B cell (primary cell): ENCODE measurements at regions not wholly inside any gene's neighbourhood (a gene's known extent, or its start where the extent isn't known, plus 50 kb on each side); places are given as distances from the start of the nearest gene placed in this dataset.

Experiments
- ATAC-seq: fragments of 200-7000 bp; cut with Tn5 transposase; one replicate; pipeline ENCODE4 v1.10.0; 2021; ENCODE audit warnings: low read depth, mild to moderate bottlenecking, moderate number of reproducible peaks, moderate library complexity
- CTCF ChIA-PET: fragments of 350-600 bp; sonication (Branson Sonifier 250); formaldehyde crosslinking; loops from one replicate; lab custom pipeline; 2021; ENCODE audit warnings: antibody characterized with exemption, inconsistent platforms; lab: Charles Lee
- POLR2A ChIA-PET: fragments of 350-600 bp; sonication (Branson Sonifier 250); formaldehyde crosslinking; loops from one replicate; lab custom pipeline; 2021; ENCODE audit warnings: antibody characterized with exemption; lab: Charles Lee
- DNase-seq: peaks from one replicate; pipeline ENCODE4 v3.0.0; 2013
- H2AFZ ChIP-seq: 2 replicates; pipeline ENCODE4 v1.6.1; 2012; ENCODE audit warnings: mild to moderate bottlenecking, low read depth, low read length; ENCODE audit not compliant: insufficient read depth, poor library complexity, severe bottlenecking
- H3K27ac ChIP-seq, 2 donors: 1 replicate in 1 of 2; 2 replicates in 1 of 2; pipeline ENCODE4 v1.5.1; 2012 to 2013; ENCODE audit warnings: low read length in 2 of 2, mild to moderate bottlenecking in 2 of 2, moderate library complexity in 1 of 2
- H3K27me3 ChIP-seq, 4 experiments: fragments of 200-600 bp in 1 of 4; sonication (generic) in 1 of 4; replicated peaks in 1 of 4; 1 replicate in 2 of 4; 2 replicates in 2 of 4; pipeline versions ENCODE4 v1.6.1 to v1.7.0; 2013 to 2016; ENCODE audit warnings: low read length in 3 of 4, mild to moderate bottlenecking in 2 of 4, mixed read lengths in 1 of 4, moderate library complexity in 1 of 4; ENCODE audit not compliant: insufficient read depth in 4 of 4, control insufficient read depth in 3 of 4; ENCODE audit errors: control extremely low read depth in 1 of 4
- H3K36me3 ChIP-seq, 2 experiments: replicated peaks in 1 of 2; 1 replicate in 1 of 2; 2 replicates in 1 of 2; pipeline versions ENCODE4 v1.6.1 to v1.7.1; 2013; ENCODE audit warnings: low read length in 1 of 2; ENCODE audit not compliant: insufficient read depth in 2 of 2, control insufficient read depth in 1 of 2; ENCODE audit errors: control extremely low read depth in 1 of 2, extremely low read depth in 1 of 2
- H3K4me1 ChIP-seq, 2 donors: fragments of 200-600 bp in 1 of 2; sonication (generic) in 1 of 2; 1 replicate in 1 of 2; 2 replicates in 1 of 2; pipeline versions ENCODE4 v1.5.1 to v1.6.1; 2013 to 2017; ENCODE audit warnings: low read length in 2 of 2; ENCODE audit not compliant: control insufficient read depth in 2 of 2, insufficient read depth in 2 of 2
- H3K4me2 ChIP-seq: replicated peaks from 2 replicates; pipeline ENCODE3; 2012; ENCODE audit warnings: mild to moderate bottlenecking, low read depth, low read length; ENCODE audit not compliant: poor library complexity, severe bottlenecking
- H3K4me3 ChIP-seq, 5 experiments: fragments of 200-600 bp in 1 of 5; sonication (generic) in 1 of 5; 1 replicate in 3 of 5; 2 replicates in 2 of 5; pipeline versions ENCODE4 v1.5.1 to v1.7.0; 2011 to 2016; ENCODE audit warnings: low read length in 4 of 5, mild to moderate bottlenecking in 4 of 5, low read depth in 2 of 5, control low read depth in 1 of 5, moderate library complexity in 1 of 5; ENCODE audit not compliant: insufficient read depth in 1 of 5; ENCODE audit errors: control extremely low read depth in 1 of 5, extremely low read depth in 1 of 5
- H3K79me2 ChIP-seq: fragments of 200-600 bp; sonication (generic); one replicate; pipeline ENCODE4 v1.6.0; 2016; ENCODE audit warnings: low read length; ENCODE audit not compliant: control insufficient read depth, insufficient read depth
- H3K9ac ChIP-seq: fragments of 200-600 bp; sonication (generic); 2 replicates; pipeline ENCODE4 v1.6.1; 2017; ENCODE audit warnings: mild to moderate bottlenecking, low read length, moderate library complexity
- H3K9me3 ChIP-seq, 3 donors: one replicate each; pipeline versions ENCODE4 v1.6.1 to v1.7.1; 2013; ENCODE audit warnings: low read length in 2 of 3; ENCODE audit not compliant: control insufficient read depth in 2 of 3, insufficient read depth in 1 of 3; ENCODE audit errors: control extremely low read depth in 1 of 3
- H4K20me1 ChIP-seq: 2 replicates; pipeline ENCODE4 v1.6.0; 2012; ENCODE audit warnings: mild to moderate bottlenecking, low read length; ENCODE audit not compliant: insufficient read depth, control insufficient read depth, poor library complexity, severe bottlenecking
- H3K27ac Mint-ChIP-seq: one replicate; pipeline ENCODE4 v1.8.0; 2021; ENCODE audit warnings: mixed read lengths
- H3K27me3 Mint-ChIP-seq: one replicate; pipeline ENCODE4 v1.8.0; 2021; ENCODE audit warnings: mixed read lengths
- H3K4me1 Mint-ChIP-seq: one replicate; pipeline ENCODE4 v1.8.0; 2021; ENCODE audit warnings: mixed read lengths
- H3K4me3 Mint-ChIP-seq: one replicate; pipeline ENCODE4 v1.8.0; 2021; ENCODE audit warnings: mixed read lengths
- H3K9me3 Mint-ChIP-seq: one replicate; pipeline ENCODE4 v1.8.0; 2022; ENCODE audit warnings: mixed read lengths; ENCODE audit not compliant: insufficient read depth
- EZH2 ChIP-seq: IDR thresholded peaks from 2 replicates; pipeline ENCODE4 v1.6.1; 2012; ENCODE audit warnings: borderline replicate concordance, low read depth, mild to moderate bottlenecking, moderate library complexity, low read length; ENCODE audit not compliant: insufficient read depth, poor library complexity, severe bottlenecking
- WGBS: methylation state at CpG from one replicate; pipeline ENCODE4 v1.1.5; 2013; ENCODE audit warnings: missing lambda C conversion rate; ENCODE audit not compliant: insufficient coverage; 5-methylcytosine and 5-hydroxymethylcytosine counted together
- intact Hi-C: fragments of 100-400 bp; cut with micrococcal nuclease; formaldehyde crosslinking; loops from one replicate; pipeline ENCODE4 v1.10.0; 2022
- TF ChIP-seq, protein P1 (sequence below): fragments of 200-600 bp; IDR thresholded peaks from one replicate; pipeline ENCODE4 v1.8.0; 2022; ENCODE audit warnings: antibody characterized with exemption, mild to moderate bottlenecking

- peaks cover 0 to 11% (median 1%) of the 10 kb centered on the region in 3 donors for H3K9me3 ChIP-seq
- H3K4me3 Mint-ChIP-seq, result no peak overlapping the region
- H3K79me2 ChIP-seq, result no peaks in the 10 kb centered on the region
- H4K20me1 ChIP-seq, result no peaks in the 10 kb centered on the region
- H3K4me3 ChIP-seq, result no peak overlapping the region
- H3K4me1 Mint-ChIP-seq, result no peaks in the 10 kb centered on the region
- 93% methylated on average over 9 of the region's 9 CpGs for WGBS
- TF ChIP-seq, protein P1, sequence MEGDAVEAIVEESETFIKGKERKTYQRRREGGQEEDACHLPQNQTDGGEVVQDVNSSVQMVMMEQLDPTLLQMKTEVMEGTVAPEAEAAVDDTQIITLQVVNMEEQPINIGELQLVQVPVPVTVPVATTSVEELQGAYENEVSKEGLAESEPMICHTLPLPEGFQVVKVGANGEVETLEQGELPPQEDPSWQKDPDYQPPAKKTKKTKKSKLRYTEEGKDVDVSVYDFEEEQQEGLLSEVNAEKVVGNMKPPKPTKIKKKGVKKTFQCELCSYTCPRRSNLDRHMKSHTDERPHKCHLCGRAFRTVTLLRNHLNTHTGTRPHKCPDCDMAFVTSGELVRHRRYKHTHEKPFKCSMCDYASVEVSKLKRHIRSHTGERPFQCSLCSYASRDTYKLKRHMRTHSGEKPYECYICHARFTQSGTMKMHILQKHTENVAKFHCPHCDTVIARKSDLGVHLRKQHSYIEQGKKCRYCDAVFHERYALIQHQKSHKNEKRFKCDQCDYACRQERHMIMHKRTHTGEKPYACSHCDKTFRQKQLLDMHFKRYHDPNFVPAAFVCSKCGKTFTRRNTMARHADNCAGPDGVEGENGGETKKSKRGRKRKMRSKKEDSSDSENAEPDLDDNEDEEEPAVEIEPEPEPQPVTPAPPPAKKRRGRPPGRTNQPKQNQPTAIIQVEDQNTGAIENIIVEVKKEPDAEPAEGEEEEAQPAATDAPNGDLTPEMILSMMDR, result no peak
- TF ChIP-seq EZH2, result no peak
- no peaks in the 10 kb centered on the region for H3K4me1 ChIP-seq
- ChIA-PET CTCF (no interaction called here), POLR2A (no interaction called here)
- no peak overlapping the region for H3K27ac ChIP-seq
- no peak for DNase-seq
- H2AFZ ChIP-seq, result no peak overlapping the region
- no peak overlapping the region for H3K27ac Mint-ChIP-seq
- no peak overlapping the region for H3K4me2 ChIP-seq
- no peaks in the 10 kb centered on the region for H3K27me3 ChIP-seq
- H3K9ac ChIP-seq, result no peak overlapping the region
- H3K36me3 ChIP-seq, result no peaks in the 10 kb centered on the region
- no peak for ATAC-seq
- intact Hi-C loops, result no loop called here
- peaks cover 8% of the 10 kb centered on the region for H3K9me3 Mint-ChIP-seq
- H3K27me3 Mint-ChIP-seq, result no peaks in the 10 kb centered on the region
These were observed 102.5 kb upstream of the SSTR1 start for GRCh38 chr14:38105106-38105702.

DNA sequence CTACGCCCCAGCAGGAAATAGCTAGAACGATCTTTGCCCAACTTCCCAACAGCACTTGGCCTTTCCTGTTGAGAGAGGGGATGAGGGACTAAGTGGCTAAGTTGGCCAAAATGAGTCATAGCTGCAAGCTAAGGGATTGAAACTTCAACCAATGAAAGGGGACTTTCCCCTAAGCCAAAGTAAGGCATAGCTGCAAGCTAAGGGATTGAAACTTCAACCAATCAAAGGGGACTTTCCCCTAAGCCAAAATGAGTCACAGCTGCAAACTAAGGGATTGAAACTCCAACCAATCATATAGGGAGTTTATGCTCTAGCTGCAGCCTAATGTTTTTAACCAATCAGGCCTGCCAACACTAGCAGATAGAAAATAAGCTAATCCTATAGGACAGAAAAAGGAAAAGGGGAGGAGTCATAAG, 100.5 kb upstream of the SSTR1 start:
- WGBS, result no CpG with 5 or more reads among the region's 2 CpGs
- Histone ChIP-seq H3K36me3 (no peaks in the 10 kb centered on the region), H3K4me3 (no peak overlapping the region), H3K4me1 (no peaks in the 10 kb centered on the region), H4K20me1 (no peaks in the 10 kb centered on the region), H2AFZ (no peak overlapping the region), H3K79me2 (no peaks in the 10 kb centered on the region), H3K27me3 (no peaks in the 10 kb centered on the region), H3K4me2 (no peak overlapping the region), H3K27ac (no peak overlapping the region), H3K9me3 (peaks cover 0 to 11% (median 1%) of the 10 kb centered on the region in 3 donors), H3K9ac (no peak overlapping the region)
- ChIA-PET CTCF (no interaction called here), POLR2A (no interaction called here)
- Mint-ChIP-seq H3K27me3 (no peaks in the 10 kb centered on the region), H3K4me1 (no peaks in the 10 kb centered on the region), H3K4me3 (no peak overlapping the region), H3K9me3 (peaks cover 6% of the 10 kb centered on the region), H3K27ac (no peak overlapping the region)
- no peak for ATAC-seq
- intact Hi-C loops, result no loop called here
- TF ChIP-seq EZH2, result no peak
- TF ChIP-seq, protein P1, result no peak
- DNase-seq, result no peak
